Sigmoid colon (tissue), 6 donors: ENCODE measurements at regions not wholly inside any gene's neighbourhood (a gene's known extent, or its start where the extent isn't known, plus 50 kb on each side); places are given as distances from the start of the nearest gene placed in this dataset.

Source experiments
- DNase-seq: peaks from one replicate; pipeline ENCODE4 v3.0.0-alpha.2; 2019
- H3K27ac ChIP-seq, 4 donors: fragments of 200-600 bp; sonication (generic); one replicate each; pipeline ENCODE4 v1.5.1; 2016 to 2019; ENCODE audit warnings: mild to moderate bottlenecking in 1 of 4
- H3K27me3 ChIP-seq, 3 donors: fragments of 200-600 bp; sonication (generic); one replicate each; pipeline ENCODE4 v1.5.1; 2019; ENCODE audit warnings: mild to moderate bottlenecking in 1 of 3
- H3K36me3 ChIP-seq, 4 donors: fragments of 200-600 bp; sonication (generic); one replicate each; pipeline ENCODE4 v1.5.1; 2016 to 2019
- H3K4me1 ChIP-seq, 4 donors: fragments of 200-600 bp; sonication (generic); one replicate each; pipeline ENCODE4 v1.5.1; 2017 to 2019
- H3K4me3 ChIP-seq, 4 donors: fragments of 200-600 bp; sonication (generic); one replicate each; pipeline ENCODE4 v1.5.1; 2017 to 2019; ENCODE audit warnings: mild to moderate bottlenecking in 2 of 4, moderate library complexity in 1 of 4
- H3K9me3 ChIP-seq, 4 donors: fragments of 200-600 bp in 3 of 4; sonication (generic) in 3 of 4; one replicate each; pipeline versions ENCODE4 v1.5.1 to v1.6.1; 2013 to 2019
- CTCF ChIP-seq, 4 experiments: fragments of 450-650 bp in 3 of 4; fragments of 200-600 bp in 1 of 4; IDR thresholded peaks; one replicate each; pipeline ENCODE4 v1.5.1; 2016 to 2019; ENCODE audit warnings: antibody characterized with exemption in 4 of 4, mild to moderate bottlenecking in 3 of 4, moderate library complexity in 2 of 4
- EP300 ChIP-seq, 4 donors: sonication (generic); formaldehyde crosslinking; IDR thresholded peaks; one replicate each; pipeline ENCODE4 v1.6.1; 2017; ENCODE audit warnings: antibody characterized with exemption in 4 of 4
- POLR2A ChIP-seq, 2 donors: fragments of 450-650 bp; IDR thresholded peaks; one replicate each; pipeline ENCODE4 v1.6.1; 2016; ENCODE audit warnings: antibody characterized with exemption in 2 of 2, mild to moderate bottlenecking in 2 of 2, moderate library complexity in 2 of 2
- POLR2AphosphoS5 ChIP-seq, 4 donors: sonication (generic); formaldehyde crosslinking; IDR thresholded peaks; one replicate each; pipeline ENCODE4 v1.6.1; 2017; ENCODE audit warnings: antibody characterized with exemption in 4 of 4
- WGBS, 2 donors: extraction: QIAGEN DNeasy Blood & Tissue Kit; methylation state at CpG; one replicate each; pipeline ENCODE4 v1.1.7; 2013; 5-methylcytosine and 5-hydroxymethylcytosine counted together
- intact Hi-C: fragments of 100-400 bp; cut with DNase I; formaldehyde crosslinking; loops from one replicate; pipeline ENCODE4 v1.15.1; 2023
- donor health status: healthy with polysubstance abuse.
- donor health status: healthy.

GRCh38 chr18:54702686-54703085 lies 111.6 kb downstream of the DYNAP start:
- 74 to 81% methylated on average over 1 of the region's 1 CpG for WGBS, 2 donors
- Histone ChIP-seq H3K27ac (no peak overlapping the region), H3K36me3 (no peaks in the 10 kb centered on the region), H3K27me3 (no peaks in the 10 kb centered on the region), H3K4me1 (no peaks in the 10 kb centered on the region), H3K9me3 (no peaks in the 10 kb centered on the region), H3K4me3 (no peak overlapping the region)
- intact Hi-C loops, result no loop called here
- DNase-seq, result no peak
- no peak for TF ChIP-seq POLR2AphosphoS5 (IDR thresholded peaks at IDR 0.05)
- no peak for TF ChIP-seq CTCF (IDR thresholded peaks at IDR 0.05)
- no peak for TF ChIP-seq EP300 (IDR thresholded peaks at IDR 0.05)
- TF ChIP-seq POLR2A (IDR thresholded peaks at IDR 0.05), result no peak

GRCh38 chr18:54710074-54710899 lies 118.0 kb upstream of the RAB27B start:
- TF ChIP-seq CTCF (IDR thresholded peaks at IDR 0.05) (no peak), POLR2A (IDR thresholded peaks at IDR 0.05) (no peak), POLR2AphosphoS5 (IDR thresholded peaks at IDR 0.05) (no peak), EP300 (IDR thresholded peaks at IDR 0.05) (no peak)
- intact Hi-C loops, result no loop called here
- Histone ChIP-seq H3K4me3 (no peak overlapping the region), H3K36me3 (no peaks in the 10 kb centered on the region), H3K27ac (no peak overlapping the region), H3K9me3 (no peaks in the 10 kb centered on the region), H3K4me1 (no peaks in the 10 kb centered on the region), H3K27me3 (no peaks in the 10 kb centered on the region)
- WGBS, 2 donors, result 71 to 90% methylated on average over 8 of the region's 8 CpGs
- DNase-seq, result no peak

GRCh38 chr18:54710900-54711281 lies 117.4 kb upstream of the RAB27B start:
- DNase-seq, result no peak
- Histone ChIP-seq H3K9me3 (no peaks in the 10 kb centered on the region), H3K4me3 (no peak overlapping the region), H3K27ac (no peak overlapping the region), H3K4me1 (no peaks in the 10 kb centered on the region), H3K36me3 (no peaks in the 10 kb centered on the region), H3K27me3 (no peaks in the 10 kb centered on the region)
- TF ChIP-seq EP300 (IDR thresholded peaks at IDR 0.05) (no peak), POLR2A (IDR thresholded peaks at IDR 0.05) (no peak), POLR2AphosphoS5 (IDR thresholded peaks at IDR 0.05) (no peak), CTCF (IDR thresholded peaks at IDR 0.05) (no peak)
- 27 to 67% methylated on average over 2 of the region's 2 CpGs for WGBS, 2 donors
- intact Hi-C loops, result no loop called here

GRCh38 chr18:54712306-54712705 lies 116.0 kb upstream of the RAB27B start:
- H3K4me1 ChIP-seq, result no peaks in the 10 kb centered on the region
- WGBS, 2 donors, result 18 to 55% methylated on average over 3 of the region's 3 CpGs
- H3K4me3 ChIP-seq, result no peak overlapping the region
- H3K27ac ChIP-seq, result no peak overlapping the region
- no peak for DNase-seq
- TF ChIP-seq EP300 (IDR thresholded peaks at IDR 0.05) (no peak), POLR2A (IDR thresholded peaks at IDR 0.05) (no peak), POLR2AphosphoS5 (IDR thresholded peaks at IDR 0.05) (no peak), CTCF (IDR thresholded peaks at IDR 0.05) (no peak)
- no peaks in the 10 kb centered on the region for H3K27me3 ChIP-seq
- no peaks in the 10 kb centered on the region for H3K9me3 ChIP-seq
- H3K36me3 ChIP-seq, result no peaks in the 10 kb centered on the region
- intact Hi-C loops, result no loop called here

- no peaks in the 10 kb centered on the region for H3K4me1 ChIP-seq
- H3K4me3 ChIP-seq, result no peak overlapping the region
- no peaks in the 10 kb centered on the region for H3K27me3 ChIP-seq
- TF ChIP-seq CTCF (IDR thresholded peaks at IDR 0.05) (no peak), EP300 (IDR thresholded peaks at IDR 0.05) (no peak), POLR2AphosphoS5 (IDR thresholded peaks at IDR 0.05) (no peak), POLR2A (IDR thresholded peaks at IDR 0.05) (no peak)
- H3K27ac ChIP-seq, result no peak overlapping the region
- DNase-seq, result no peak
- intact Hi-C loops, result no loop called here
- no peaks in the 10 kb centered on the region for H3K36me3 ChIP-seq
- 28 to 67% methylated on average over 8 of the region's 8 CpGs for WGBS, 2 donors
- H3K9me3 ChIP-seq, result no peaks in the 10 kb centered on the region
Measured at GRCh38 chr18:54712758-54713157, 115.5 kb upstream of the RAB27B start.
